NB4 (cell line): ENCODE measurements at regions not wholly inside any gene's neighbourhood (a gene's known extent, or its start where the extent isn't known, plus 50 kb on each side); places are given as distances from the start of the nearest gene placed in this dataset.

Experiments used
- DNase-seq: peaks from one replicate; pipeline ENCODE4 v3.0.0; 2010; ENCODE audit warnings: low read depth
- H3K4me3 ChIP-seq: one replicate; pipeline ENCODE4 v1.5.1; 2011; ENCODE audit warnings: mild to moderate bottlenecking, low read depth, low read length, moderate library complexity
- CTCF ChIP-seq: IDR thresholded peaks from one replicate; pipeline ENCODE4 v1.5.1; 2012; ENCODE audit warnings: low read depth, low read length
- MAX ChIP-seq: IDR thresholded peaks from 2 replicates; pipeline ENCODE4 v1.6.1; 2011; ENCODE audit warnings: low read depth, low read length
- MYC ChIP-seq: IDR thresholded peaks from 2 replicates; pipeline ENCODE4 v1.6.1; 2011; ENCODE audit warnings: low read depth, low read length
- POLR2A ChIP-seq: IDR thresholded peaks from 2 replicates; pipeline ENCODE4 v1.6.1; 2011; ENCODE audit warnings: mild to moderate bottlenecking; ENCODE audit not compliant: insufficient read length; ENCODE audit errors: extremely low read depth

GRCh38 chr20:60334911-60335310, 376.7 kb downstream of the CDH26 start:
- H3K4me3 ChIP-seq, result no peak overlapping the region
- TF ChIP-seq CTCF, result no peak
- TF ChIP-seq MAX, result no peak
- TF ChIP-seq POLR2A, result no peak
- TF ChIP-seq MYC, result no peak

GRCh38 chr20:60338556-60338955, 380.3 kb downstream of the CDH26 start:
- TF ChIP-seq MYC, result no peak
- TF ChIP-seq MAX, result no peak
- no peak for TF ChIP-seq POLR2A
- no peak for TF ChIP-seq CTCF
- H3K4me3 ChIP-seq, result no peak overlapping the region
- no peak for DNase-seq

More at GRCh38 chr20:60334911-60335310, 376.7 kb downstream of the CDH26 start:
- no peak for DNase-seq

GRCh38 chr20:60339738-60340137, 381.5 kb downstream of the CDH26 start:
- no peak for DNase-seq
- no peak overlapping the region for H3K4me3 ChIP-seq
- TF ChIP-seq MYC, result no peak
- no peak for TF ChIP-seq MAX
- no peak for TF ChIP-seq POLR2A
- TF ChIP-seq CTCF, result no peak

- no peak overlapping the region for H3K4me3 ChIP-seq
- TF ChIP-seq CTCF (peak; percentile 21), MYC (no peak)
- DNase-seq, result peak; percentile 19
These were observed 382.0 kb downstream of the CDH26 start for GRCh38 chr20:60340232-60340631.

GRCh38 chr20:60341062-60341461, 382.8 kb downstream of the CDH26 start:
- TF ChIP-seq MYC, result no peak
- no peak for TF ChIP-seq CTCF
- no peak for TF ChIP-seq POLR2A
- TF ChIP-seq MAX, result no peak
- no peak for DNase-seq
- no peak overlapping the region for H3K4me3 ChIP-seq

- no peak overlapping the region for H3K4me3 ChIP-seq
- DNase-seq, result peak; percentile 18
- TF ChIP-seq MAX (no peak), MYC (no peak), CTCF (no peak), POLR2A (no peak)
These were observed 386.9 kb downstream of the CDH26 start for GRCh38 chr20:60345106-60345505.
